Activated CD4-positive, alpha-beta T cell treated with anti-CD3 and anti-CD28 coated beads for 48 hours (primary cell): ENCODE measurements at regions not wholly inside any gene's neighbourhood (a gene's known extent, or its start where the extent isn't known, plus 50 kb on each side); places are given as distances from the start of the nearest gene placed in this dataset.

Source experiments
- DNase-seq: peaks from one replicate; pipeline ENCODE4 v3.0.0-alpha.2; 2020

- DNase-seq: no peak
Measured at GRCh38 chr7:45973725-45974532, 52.9 kb upstream of the IGFBP3 start.

- no peak for DNase-seq
Measured at GRCh38 chr7:45972629-45973312, 51.7 kb upstream of the IGFBP3 start.

DNA sequence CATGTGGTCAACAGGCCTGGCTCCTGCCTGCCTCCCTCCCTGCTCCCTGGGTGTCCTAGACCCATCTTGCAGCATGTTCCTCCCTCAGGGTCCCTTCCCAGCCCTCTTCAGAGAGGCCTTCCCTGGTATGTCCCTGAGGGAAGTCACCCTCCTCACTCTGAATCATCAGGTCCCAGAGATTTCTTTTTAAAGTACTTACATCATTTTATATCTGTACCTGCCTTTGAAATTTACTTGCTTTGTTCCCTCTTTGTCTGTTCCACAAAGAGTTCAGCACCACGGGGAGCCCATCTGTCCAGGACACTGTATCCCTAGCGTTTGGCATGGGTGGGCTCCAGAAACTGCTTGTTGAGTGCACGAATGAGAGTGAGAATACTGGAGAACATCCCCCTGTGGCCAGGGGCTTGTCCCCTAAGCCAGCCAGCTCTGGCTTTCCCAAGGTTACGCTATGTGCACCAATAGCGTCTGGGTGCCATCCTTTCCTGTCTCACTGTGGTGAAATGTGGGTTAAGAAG is 50.6 kb upstream of the IGFBP3 start:
- no peak for DNase-seq

DNA sequence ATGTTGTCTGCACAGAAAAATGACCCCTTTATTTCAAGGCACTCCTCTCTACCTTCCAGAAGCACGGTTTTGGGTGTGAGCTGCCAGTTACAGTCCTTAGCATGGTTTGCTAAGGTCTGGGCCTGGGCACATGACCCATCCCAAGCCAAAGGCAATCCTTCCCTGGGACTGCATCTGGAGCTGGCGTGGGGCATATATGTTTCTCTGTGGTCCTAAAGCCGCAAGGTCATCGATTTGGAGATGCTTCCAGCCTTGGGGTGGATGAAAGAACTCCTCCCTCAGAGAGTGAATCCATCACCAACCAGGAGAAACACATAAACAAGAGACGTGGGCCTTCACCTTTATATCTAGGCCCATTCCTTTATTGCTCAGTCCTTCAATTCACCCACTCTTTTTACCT is 50.1 kb upstream of the IGFBP3 start:
- DNase-seq: no peak
